LNCAP (cell line): ENCODE measurements at regions not wholly inside any gene's neighbourhood (a gene's known extent, or its start where the extent isn't known, plus 50 kb on each side); places are given as distances from the start of the nearest gene placed in this dataset.

Experiments
- CTCF ChIP-seq: fragments of 450-650 bp; IDR thresholded peaks from 2 replicates; pipeline ENCODE4 v1.5.1; 2017; ENCODE audit warnings: mild to moderate bottlenecking

- no peak for TF ChIP-seq CTCF
Observed at GRCh38 chr20:4568361-4568959, 117.8 kb upstream of the PRNP start.

GRCh38 chr20:4567170-4567569 is 119.1 kb upstream of the PRNP start:
- TF ChIP-seq CTCF, result no peak

GRCh38 chr20:4563534-4563933 is 122.7 kb upstream of the PRNP start:
- no peak for TF ChIP-seq CTCF

- no peak for TF ChIP-seq CTCF
Observed at GRCh38 chr20:4563031-4563430, 123.2 kb upstream of the PRNP start.

- TF ChIP-seq CTCF, result no peak
Observed at GRCh38 chr20:4560667-4561066, 125.6 kb upstream of the PRNP start.

- no peak for TF ChIP-seq CTCF
Observed at GRCh38 chr20:4559906-4560305, 126.3 kb upstream of the PRNP start.

- TF ChIP-seq CTCF, result no peak
Observed at GRCh38 chr20:4559106-4559505, 127.2 kb upstream of the PRNP start.

- no peak for TF ChIP-seq CTCF
Observed at GRCh38 chr20:4556781-4557180, 129.5 kb upstream of the PRNP start.
